ENCODE measurements at regions not wholly inside any gene's neighbourhood (a gene's known extent, or its start where the extent isn't known, plus 50 kb on each side); places are given as distances from the start of the nearest gene placed in this dataset.

DNA sequence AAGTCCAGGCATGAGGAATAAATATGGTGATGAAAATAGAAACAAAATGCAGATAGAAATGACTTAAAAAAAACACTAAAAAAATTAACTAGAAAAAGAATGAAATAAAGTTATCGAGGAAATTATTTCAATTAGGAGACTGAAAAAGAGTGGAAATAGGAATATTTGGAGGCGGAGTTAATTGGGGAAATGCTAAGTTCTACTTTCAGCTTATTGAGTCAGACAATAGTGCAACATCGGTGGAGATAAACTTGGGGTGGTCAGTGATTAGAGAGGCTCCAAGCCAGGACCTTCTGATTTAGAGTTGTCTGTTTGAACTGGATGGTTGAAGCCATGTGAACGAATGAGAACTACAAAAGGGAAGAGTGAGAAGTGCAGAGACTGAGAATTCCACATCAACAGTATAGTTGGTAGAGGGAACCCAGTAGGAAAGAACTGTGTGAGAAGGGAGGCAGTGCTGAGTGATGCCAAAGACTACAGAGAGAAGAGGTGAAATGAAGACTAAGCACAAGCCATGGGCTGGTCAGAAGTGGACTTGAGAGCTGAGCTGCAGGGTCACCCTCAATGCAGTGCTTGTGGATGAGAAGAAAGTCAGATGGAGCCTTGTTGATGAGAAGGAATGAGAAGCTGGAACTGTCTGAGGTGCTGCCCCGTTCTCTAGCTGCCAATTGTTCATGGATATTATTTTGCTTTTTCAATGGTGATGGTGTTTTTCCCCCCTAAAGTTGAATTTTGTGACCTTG is 160.7 kb downstream of the ICE1 start:
- TF ChIP-seq, protein P1, sequence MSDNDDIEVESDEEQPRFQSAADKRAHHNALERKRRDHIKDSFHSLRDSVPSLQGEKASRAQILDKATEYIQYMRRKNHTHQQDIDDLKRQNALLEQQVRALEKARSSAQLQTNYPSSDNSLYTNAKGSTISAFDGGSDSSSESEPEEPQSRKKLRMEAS (IDR thresholded peaks at IDR 0.05) = no peak
- TF ChIP-seq POLR2AphosphoS5 (IDR thresholded peaks at IDR 0.05; ENCODE audit: low read depth, low read length) = no peak
- no peak for TF ChIP-seq PHF8 (conservative IDR thresholded peaks at IDR 0.05; ENCODE audit: low read depth, low read length)
- TF ChIP-seq KDM4A (IDR thresholded peaks at IDR 0.05; ENCODE audit: low read depth, low read length, severe bottlenecking) = no peak
- TF ChIP-seq TAF1 (IDR thresholded peaks at IDR 0.05; ENCODE audit: low read depth, low read length) = no peak
- no peak for TF ChIP-seq ZNF274 (IDR thresholded peaks at IDR 0.05; ENCODE audit: borderline replicate concordance, extremely low read depth, low read length)

All from H1 (cell line).